ENCODE measurements at regions not wholly inside any gene's neighbourhood (a gene's known extent, or its start where the extent isn't known, plus 50 kb on each side); places are given as distances from the start of the nearest gene placed in this dataset.

GRCh38 chr22:34057726-34058125 lies 137.4 kb upstream of the LARGE1 start:
- TF ChIP-seq RAD21 (IDR thresholded peaks at IDR 0.05) (no peak), CTCF (IDR thresholded peaks at IDR 0.05; ENCODE audit: low read depth, low read length, missing input control) (no peak), REST (IDR thresholded peaks at IDR 0.05) (no peak), MAX (IDR thresholded peaks at IDR 0.05) (no peak), NR2F2 (IDR thresholded peaks at IDR 0.05) (no peak)
